H1 (cell line): ENCODE measurements at regions not wholly inside any gene's neighbourhood (a gene's known extent, or its start where the extent isn't known, plus 50 kb on each side); places are given as distances from the start of the nearest gene placed in this dataset.

Experiments used
- FOSL1 ChIP-seq: IDR thresholded peaks from 2 replicates; pipeline ENCODE4 v1.6.1; 2011; ENCODE audit warnings: mild to moderate bottlenecking, low read depth, low read length, moderate library complexity; ENCODE audit not compliant: insufficient read depth
- HDAC2 ChIP-seq, 2 experiments: fragments of 300-600 bp in 1 of 2; sonication (generic) in 1 of 2; IDR thresholded peaks; 2 replicates each; pipeline ENCODE4 v1.6.1; 2011 to 2012; ENCODE audit warnings: low read depth in 2 of 2, low read length in 2 of 2, mild to moderate bottlenecking in 2 of 2, moderate library complexity in 2 of 2, borderline replicate concordance in 1 of 2, inconsistent platforms in 1 of 2
- HDAC6 ChIP-seq: IDR thresholded peaks from one replicate; pipeline ENCODE4 v1.7.1; 2012; ENCODE audit warnings: low read depth, mild to moderate bottlenecking, inconsistent platforms, low read length, moderate library complexity
- TF ChIP-seq, protein P1 (sequence below): fragments of 300-600 bp; sonication (generic); IDR thresholded peaks from 2 replicates; pipeline ENCODE4 v1.7.1; 2012; ENCODE audit warnings: low read length, moderate library complexity, mild to moderate bottlenecking, inconsistent platforms; ENCODE audit not compliant: insufficient replicate concordance
- TF ChIP-seq, protein P2 (sequence below): IDR thresholded peaks from 2 replicates; pipeline ENCODE4 v1.6.1; 2012; ENCODE audit warnings: inconsistent platforms
- TF ChIP-seq, protein P3 (sequence below), 3 experiments: IDR thresholded peaks; 1 replicate in 2 of 3; 2 replicates in 1 of 3; pipeline versions ENCODE4 v1.5.1 to v1.6.1; 2011; ENCODE audit warnings: low read length in 3 of 3, mild to moderate bottlenecking in 3 of 3, inconsistent platforms in 2 of 3, low read depth in 1 of 3, moderate library complexity in 1 of 3; ENCODE audit not compliant: insufficient read depth in 1 of 3; ENCODE audit errors: control extremely low read depth in 1 of 3
- TF ChIP-seq, protein P4 (sequence below): IDR thresholded peaks from 2 replicates; pipeline ENCODE4 v1.6.1; 2012; ENCODE audit warnings: low read length, inconsistent platforms

DNA sequence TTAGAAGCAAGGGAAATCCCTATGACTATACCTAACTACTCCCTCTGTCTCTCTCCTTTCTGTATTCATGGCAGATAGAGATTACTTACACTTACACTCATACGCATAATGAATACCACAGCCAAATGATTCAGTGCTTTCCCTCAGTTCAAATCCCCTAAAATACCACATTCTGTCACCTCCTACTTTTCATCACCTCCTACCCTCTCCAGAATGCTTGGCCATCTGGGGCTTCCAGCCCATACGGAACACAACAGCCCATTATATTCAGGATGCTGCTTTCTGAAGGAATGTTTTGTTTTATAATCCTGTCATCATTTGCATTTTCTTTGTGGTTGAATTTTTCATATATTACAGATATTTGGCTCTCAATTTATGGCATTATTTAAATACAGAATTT lies 361.6 kb downstream of the GRIA2 start (continued):
- TF ChIP-seq, protein P1, sequence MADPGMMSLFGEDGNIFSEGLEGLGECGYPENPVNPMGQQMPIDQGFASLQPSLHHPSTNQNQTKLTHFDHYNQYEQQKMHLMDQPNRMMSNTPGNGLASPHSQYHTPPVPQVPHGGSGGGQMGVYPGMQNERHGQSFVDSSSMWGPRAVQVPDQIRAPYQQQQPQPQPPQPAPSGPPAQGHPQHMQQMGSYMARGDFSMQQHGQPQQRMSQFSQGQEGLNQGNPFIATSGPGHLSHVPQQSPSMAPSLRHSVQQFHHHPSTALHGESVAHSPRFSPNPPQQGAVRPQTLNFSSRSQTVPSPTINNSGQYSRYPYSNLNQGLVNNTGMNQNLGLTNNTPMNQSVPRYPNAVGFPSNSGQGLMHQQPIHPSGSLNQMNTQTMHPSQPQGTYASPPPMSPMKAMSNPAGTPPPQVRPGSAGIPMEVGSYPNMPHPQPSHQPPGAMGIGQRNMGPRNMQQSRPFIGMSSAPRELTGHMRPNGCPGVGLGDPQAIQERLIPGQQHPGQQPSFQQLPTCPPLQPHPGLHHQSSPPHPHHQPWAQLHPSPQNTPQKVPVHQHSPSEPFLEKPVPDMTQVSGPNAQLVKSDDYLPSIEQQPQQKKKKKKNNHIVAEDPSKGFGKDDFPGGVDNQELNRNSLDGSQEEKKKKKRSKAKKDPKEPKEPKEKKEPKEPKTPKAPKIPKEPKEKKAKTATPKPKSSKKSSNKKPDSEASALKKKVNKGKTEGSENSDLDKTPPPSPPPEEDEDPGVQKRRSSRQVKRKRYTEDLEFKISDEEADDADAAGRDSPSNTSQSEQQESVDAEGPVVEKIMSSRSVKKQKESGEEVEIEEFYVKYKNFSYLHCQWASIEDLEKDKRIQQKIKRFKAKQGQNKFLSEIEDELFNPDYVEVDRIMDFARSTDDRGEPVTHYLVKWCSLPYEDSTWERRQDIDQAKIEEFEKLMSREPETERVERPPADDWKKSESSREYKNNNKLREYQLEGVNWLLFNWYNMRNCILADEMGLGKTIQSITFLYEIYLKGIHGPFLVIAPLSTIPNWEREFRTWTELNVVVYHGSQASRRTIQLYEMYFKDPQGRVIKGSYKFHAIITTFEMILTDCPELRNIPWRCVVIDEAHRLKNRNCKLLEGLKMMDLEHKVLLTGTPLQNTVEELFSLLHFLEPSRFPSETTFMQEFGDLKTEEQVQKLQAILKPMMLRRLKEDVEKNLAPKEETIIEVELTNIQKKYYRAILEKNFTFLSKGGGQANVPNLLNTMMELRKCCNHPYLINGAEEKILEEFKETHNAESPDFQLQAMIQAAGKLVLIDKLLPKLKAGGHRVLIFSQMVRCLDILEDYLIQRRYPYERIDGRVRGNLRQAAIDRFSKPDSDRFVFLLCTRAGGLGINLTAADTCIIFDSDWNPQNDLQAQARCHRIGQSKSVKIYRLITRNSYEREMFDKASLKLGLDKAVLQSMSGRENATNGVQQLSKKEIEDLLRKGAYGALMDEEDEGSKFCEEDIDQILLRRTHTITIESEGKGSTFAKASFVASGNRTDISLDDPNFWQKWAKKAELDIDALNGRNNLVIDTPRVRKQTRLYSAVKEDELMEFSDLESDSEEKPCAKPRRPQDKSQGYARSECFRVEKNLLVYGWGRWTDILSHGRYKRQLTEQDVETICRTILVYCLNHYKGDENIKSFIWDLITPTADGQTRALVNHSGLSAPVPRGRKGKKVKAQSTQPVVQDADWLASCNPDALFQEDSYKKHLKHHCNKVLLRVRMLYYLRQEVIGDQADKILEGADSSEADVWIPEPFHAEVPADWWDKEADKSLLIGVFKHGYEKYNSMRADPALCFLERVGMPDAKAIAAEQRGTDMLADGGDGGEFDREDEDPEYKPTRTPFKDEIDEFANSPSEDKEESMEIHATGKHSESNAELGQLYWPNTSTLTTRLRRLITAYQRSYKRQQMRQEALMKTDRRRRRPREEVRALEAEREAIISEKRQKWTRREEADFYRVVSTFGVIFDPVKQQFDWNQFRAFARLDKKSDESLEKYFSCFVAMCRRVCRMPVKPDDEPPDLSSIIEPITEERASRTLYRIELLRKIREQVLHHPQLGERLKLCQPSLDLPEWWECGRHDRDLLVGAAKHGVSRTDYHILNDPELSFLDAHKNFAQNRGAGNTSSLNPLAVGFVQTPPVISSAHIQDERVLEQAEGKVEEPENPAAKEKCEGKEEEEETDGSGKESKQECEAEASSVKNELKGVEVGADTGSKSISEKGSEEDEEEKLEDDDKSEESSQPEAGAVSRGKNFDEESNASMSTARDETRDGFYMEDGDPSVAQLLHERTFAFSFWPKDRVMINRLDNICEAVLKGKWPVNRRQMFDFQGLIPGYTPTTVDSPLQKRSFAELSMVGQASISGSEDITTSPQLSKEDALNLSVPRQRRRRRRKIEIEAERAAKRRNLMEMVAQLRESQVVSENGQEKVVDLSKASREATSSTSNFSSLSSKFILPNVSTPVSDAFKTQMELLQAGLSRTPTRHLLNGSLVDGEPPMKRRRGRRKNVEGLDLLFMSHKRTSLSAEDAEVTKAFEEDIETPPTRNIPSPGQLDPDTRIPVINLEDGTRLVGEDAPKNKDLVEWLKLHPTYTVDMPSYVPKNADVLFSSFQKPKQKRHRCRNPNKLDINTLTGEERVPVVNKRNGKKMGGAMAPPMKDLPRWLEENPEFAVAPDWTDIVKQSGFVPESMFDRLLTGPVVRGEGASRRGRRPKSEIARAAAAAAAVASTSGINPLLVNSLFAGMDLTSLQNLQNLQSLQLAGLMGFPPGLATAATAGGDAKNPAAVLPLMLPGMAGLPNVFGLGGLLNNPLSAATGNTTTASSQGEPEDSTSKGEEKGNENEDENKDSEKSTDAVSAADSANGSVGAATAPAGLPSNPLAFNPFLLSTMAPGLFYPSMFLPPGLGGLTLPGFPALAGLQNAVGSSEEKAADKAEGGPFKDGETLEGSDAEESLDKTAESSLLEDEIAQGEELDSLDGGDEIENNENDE: no peak
- TF ChIP-seq, protein P2, sequence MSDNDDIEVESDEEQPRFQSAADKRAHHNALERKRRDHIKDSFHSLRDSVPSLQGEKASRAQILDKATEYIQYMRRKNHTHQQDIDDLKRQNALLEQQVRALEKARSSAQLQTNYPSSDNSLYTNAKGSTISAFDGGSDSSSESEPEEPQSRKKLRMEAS: no peak
- TF ChIP-seq, protein P3, sequence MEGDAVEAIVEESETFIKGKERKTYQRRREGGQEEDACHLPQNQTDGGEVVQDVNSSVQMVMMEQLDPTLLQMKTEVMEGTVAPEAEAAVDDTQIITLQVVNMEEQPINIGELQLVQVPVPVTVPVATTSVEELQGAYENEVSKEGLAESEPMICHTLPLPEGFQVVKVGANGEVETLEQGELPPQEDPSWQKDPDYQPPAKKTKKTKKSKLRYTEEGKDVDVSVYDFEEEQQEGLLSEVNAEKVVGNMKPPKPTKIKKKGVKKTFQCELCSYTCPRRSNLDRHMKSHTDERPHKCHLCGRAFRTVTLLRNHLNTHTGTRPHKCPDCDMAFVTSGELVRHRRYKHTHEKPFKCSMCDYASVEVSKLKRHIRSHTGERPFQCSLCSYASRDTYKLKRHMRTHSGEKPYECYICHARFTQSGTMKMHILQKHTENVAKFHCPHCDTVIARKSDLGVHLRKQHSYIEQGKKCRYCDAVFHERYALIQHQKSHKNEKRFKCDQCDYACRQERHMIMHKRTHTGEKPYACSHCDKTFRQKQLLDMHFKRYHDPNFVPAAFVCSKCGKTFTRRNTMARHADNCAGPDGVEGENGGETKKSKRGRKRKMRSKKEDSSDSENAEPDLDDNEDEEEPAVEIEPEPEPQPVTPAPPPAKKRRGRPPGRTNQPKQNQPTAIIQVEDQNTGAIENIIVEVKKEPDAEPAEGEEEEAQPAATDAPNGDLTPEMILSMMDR (IDR thresholded peaks at IDR 0.05; ENCODE audit: control extremely low read depth in 1 of 3, insufficient read depth in 1 of 3, low read depth in 1 of 3, low read length in 3 of 3): no peak
- no peak for TF ChIP-seq FOSL1
- no peak for TF ChIP-seq HDAC6
- no peak for TF ChIP-seq HDAC2 (IDR thresholded peaks at IDR 0.05; ENCODE audit: borderline replicate concordance in 1 of 2, low read depth in 2 of 2, low read length in 2 of 2)
- TF ChIP-seq, protein P4, sequence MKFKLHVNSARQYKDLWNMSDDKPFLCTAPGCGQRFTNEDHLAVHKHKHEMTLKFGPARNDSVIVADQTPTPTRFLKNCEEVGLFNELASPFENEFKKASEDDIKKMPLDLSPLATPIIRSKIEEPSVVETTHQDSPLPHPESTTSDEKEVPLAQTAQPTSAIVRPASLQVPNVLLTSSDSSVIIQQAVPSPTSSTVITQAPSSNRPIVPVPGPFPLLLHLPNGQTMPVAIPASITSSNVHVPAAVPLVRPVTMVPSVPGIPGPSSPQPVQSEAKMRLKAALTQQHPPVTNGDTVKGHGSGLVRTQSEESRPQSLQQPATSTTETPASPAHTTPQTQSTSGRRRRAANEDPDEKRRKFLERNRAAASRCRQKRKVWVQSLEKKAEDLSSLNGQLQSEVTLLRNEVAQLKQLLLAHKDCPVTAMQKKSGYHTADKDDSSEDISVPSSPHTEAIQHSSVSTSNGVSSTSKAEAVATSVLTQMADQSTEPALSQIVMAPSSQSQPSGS: no peak
